Thoracic aorta (tissue), 2 donors: ENCODE measurements at regions not wholly inside any gene's neighbourhood (a gene's known extent, or its start where the extent isn't known, plus 50 kb on each side); places are given as distances from the start of the nearest gene placed in this dataset.

ENCODE experiments used
- ATAC-seq: fragments of 150-250 bp; one replicate; pipeline ENCODE4 v1.8.0; 2017; ENCODE audit warnings: low read depth; ENCODE audit not compliant: insufficient number of reproducible peaks, low FRiP score
- DNase-seq: peaks from one replicate; pipeline ENCODE4 v3.0.0-alpha.2; 2020; ENCODE audit warnings: low spot score
- H3K27ac ChIP-seq, 2 donors: fragments of 200-600 bp; sonication (generic); 1 replicate in 1 of 2; 2 replicates in 1 of 2; pipeline ENCODE4 v1.5.1; 2016; ENCODE audit warnings: mild to moderate bottlenecking in 2 of 2, moderate library complexity in 2 of 2
- H3K27me3 ChIP-seq: fragments of 200-600 bp; sonication (generic); replicated peaks from 2 replicates; pipeline ENCODE4 v1.6.0; 2016; ENCODE audit warnings: mild to moderate bottlenecking; ENCODE audit not compliant: insufficient read depth
- H3K36me3 ChIP-seq: fragments of 200-600 bp; sonication (generic); one replicate; pipeline ENCODE4 v1.5.1; 2016
- H3K4me1 ChIP-seq, 2 donors: fragments of 200-600 bp; sonication (generic); 1 replicate in 1 of 2; 2 replicates in 1 of 2; pipeline versions ENCODE4 v1.5.1 to v1.6.0; 2016; ENCODE audit warnings: low read depth in 2 of 2, mild to moderate bottlenecking in 1 of 2; ENCODE audit not compliant: control insufficient read depth in 1 of 2
- H3K4me3 ChIP-seq: fragments of 200-600 bp; sonication (generic); 2 replicates; pipeline ENCODE4 v1.5.1; 2016; ENCODE audit warnings: mild to moderate bottlenecking
- H3K9me3 ChIP-seq: fragments of 200-600 bp; sonication (generic); 2 replicates; pipeline ENCODE4 v1.5.1; 2016
- TF ChIP-seq, protein P1 (sequence below): fragments of 200-600 bp; sonication (generic); IDR thresholded peaks from one replicate; pipeline ENCODE4 v1.5.1; 2019; ENCODE audit warnings: antibody characterized with exemption

DNA sequence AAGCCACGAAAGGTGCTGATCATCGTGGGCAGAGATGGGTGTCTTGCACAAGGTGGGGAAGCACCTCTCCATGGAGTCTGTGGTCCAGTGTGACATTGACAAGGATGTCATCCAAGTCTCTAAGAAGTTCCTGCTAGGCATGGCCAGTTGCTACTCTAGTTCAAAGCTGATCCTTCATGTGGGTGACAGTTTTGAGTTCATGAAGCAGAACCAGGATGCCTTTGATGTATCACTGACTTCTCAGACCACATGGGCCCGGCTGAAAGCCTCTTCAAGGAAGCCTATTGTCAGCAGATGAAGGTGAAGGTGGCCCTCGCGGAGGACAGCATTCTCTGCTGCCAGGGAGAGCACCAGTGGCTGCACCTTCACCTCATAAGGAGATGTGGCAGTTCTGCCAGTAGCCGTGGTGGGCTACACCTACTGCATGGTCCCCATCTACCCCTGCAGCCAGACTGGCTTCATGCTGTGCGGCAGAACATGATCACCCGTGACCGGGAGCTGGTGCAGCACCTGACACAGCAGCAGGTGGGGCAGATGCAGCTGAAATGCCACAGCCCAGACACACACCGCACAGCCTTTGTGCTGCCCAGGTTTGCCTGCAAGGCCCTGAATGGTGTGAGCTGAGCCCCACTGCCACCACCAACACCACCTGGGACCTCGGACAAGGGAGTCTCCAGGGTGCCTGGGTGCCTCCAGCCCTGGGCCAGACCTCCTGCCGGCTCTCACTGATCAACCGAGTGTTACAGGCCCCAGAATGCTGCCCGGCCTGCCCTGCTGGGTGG lies 75.0 kb upstream of the SULF2 start:
- no peaks in the 10 kb centered on the region for H3K27me3 ChIP-seq
- TF ChIP-seq, protein P1, sequence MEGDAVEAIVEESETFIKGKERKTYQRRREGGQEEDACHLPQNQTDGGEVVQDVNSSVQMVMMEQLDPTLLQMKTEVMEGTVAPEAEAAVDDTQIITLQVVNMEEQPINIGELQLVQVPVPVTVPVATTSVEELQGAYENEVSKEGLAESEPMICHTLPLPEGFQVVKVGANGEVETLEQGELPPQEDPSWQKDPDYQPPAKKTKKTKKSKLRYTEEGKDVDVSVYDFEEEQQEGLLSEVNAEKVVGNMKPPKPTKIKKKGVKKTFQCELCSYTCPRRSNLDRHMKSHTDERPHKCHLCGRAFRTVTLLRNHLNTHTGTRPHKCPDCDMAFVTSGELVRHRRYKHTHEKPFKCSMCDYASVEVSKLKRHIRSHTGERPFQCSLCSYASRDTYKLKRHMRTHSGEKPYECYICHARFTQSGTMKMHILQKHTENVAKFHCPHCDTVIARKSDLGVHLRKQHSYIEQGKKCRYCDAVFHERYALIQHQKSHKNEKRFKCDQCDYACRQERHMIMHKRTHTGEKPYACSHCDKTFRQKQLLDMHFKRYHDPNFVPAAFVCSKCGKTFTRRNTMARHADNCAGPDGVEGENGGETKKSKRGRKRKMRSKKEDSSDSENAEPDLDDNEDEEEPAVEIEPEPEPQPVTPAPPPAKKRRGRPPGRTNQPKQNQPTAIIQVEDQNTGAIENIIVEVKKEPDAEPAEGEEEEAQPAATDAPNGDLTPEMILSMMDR: no peak
- H3K4me3 ChIP-seq: no peak overlapping the region
- peaks cover 4 to 26% of the 10 kb centered on the region in 2 donors for H3K4me1 ChIP-seq
- DNase-seq: no peak
- no peak for ATAC-seq
- no peak overlapping the region for H3K27ac ChIP-seq
- H3K36me3 ChIP-seq: no peaks in the 10 kb centered on the region
- no peaks in the 10 kb centered on the region for H3K9me3 ChIP-seq

DNA sequence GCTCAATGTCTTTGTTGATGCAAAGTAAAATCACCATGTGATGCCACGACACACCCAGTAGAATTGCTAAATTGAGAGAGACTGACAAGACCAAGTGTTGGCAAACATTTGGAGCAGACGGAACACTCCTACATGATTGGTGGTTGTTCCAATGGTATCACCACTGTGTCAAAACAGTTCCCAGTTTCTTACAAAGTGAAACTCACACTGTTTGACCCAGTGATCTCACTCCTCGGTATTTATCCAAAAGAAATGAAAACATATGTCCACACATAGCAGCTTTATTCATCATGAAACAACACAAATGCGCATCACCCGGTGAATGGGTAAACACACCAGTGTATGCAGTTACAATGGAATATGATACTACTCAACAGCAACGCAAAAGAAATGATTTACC lies 74.0 kb upstream of the SULF2 start:
- H3K27ac ChIP-seq: no peak overlapping the region
- DNase-seq (no peak), ATAC-seq (no peak)
- peaks cover 4 to 26% of the 10 kb centered on the region in 2 donors for H3K4me1 ChIP-seq
- no peaks in the 10 kb centered on the region for H3K27me3 ChIP-seq
- TF ChIP-seq, protein P1: no peak
- H3K4me3 ChIP-seq: no peak overlapping the region
- no peaks in the 10 kb centered on the region for H3K9me3 ChIP-seq
- H3K36me3 ChIP-seq: no peaks in the 10 kb centered on the region

DNA sequence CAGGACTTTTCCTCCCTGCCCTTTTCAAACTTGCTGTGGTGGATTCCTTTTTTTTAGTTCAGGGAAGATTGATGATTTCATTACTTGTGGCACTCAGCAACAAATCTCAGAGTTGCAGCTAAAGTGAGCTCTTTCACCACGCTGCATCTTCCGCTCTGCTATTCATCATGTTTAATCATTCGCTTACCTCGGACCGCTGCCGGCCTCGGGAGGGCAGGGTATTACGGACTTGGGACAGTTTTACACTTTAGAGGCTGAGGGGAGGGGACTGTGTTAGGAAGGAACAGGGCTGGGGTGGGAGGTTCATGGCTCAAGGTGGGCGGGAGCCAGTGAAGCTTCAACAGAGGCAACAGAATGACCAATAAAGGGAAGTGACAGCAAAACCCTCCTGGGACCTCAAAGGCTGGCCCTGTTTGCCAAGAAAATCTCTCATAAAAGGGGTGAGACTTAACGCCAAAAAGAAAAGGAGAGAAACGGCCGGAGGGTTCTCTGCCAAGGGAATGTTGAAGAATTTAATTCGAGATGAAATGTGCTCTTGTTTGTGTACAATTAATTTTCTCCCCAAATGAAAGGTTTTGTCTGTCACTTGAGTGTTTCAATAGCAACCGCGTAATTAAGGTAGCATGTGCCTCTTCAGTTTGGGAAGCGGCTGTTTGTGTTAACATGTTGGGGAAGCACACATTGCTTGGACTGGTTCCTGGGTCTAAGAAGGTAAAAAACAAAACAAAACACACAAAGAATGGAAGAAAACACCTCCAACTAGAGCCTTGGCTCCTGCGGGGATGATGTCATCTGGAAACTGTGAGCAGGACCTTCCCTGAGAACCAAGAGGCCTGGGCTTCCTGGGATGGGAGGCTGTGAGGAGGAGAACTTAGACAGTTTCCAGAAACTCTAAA lies 72.5 kb upstream of the SULF2 start:
- Histone ChIP-seq H3K4me1 (peaks cover 4 to 26% of the 10 kb centered on the region in 2 donors), H3K9me3 (no peaks in the 10 kb centered on the region), H3K4me3 (peak overlapping the region; percentile 57), H3K27ac (peak overlapping the region; percentile 77), H3K27me3 (no peaks in the 10 kb centered on the region), H3K36me3 (no peaks in the 10 kb centered on the region)
- TF ChIP-seq, protein P1: no peak
- peak; percentile 19 for DNase-seq
- peak; percentile 79 for ATAC-seq

DNA sequence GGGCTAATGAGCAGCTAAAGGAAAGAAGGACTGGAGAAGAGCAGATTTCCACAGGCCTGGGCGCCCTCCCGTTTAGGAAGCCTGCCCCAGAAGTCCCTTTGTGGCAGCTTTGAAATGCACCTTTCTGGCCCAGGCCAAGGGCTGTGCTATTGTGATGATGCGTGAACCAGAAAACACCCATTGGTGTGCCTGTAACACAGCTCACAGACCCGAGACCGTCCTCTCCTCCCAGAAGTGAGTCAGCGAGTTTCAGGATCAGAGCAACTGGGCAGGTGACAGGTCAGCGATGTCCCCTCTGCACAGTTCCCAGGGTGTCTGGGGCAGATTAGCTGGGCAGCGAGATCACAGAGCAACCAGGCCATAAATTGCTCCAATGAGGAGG lies 71.9 kb upstream of the SULF2 start:
- TF ChIP-seq, protein P1: no peak
- H3K27ac ChIP-seq: peak overlapping the region; percentile 77
- DNase-seq: no peak
- no peaks in the 10 kb centered on the region for H3K9me3 ChIP-seq
- ATAC-seq: no peak
- no peaks in the 10 kb centered on the region for H3K27me3 ChIP-seq
- peak overlapping the region; percentile 57 for H3K4me3 ChIP-seq
- H3K36me3 ChIP-seq: no peaks in the 10 kb centered on the region
- H3K4me1 ChIP-seq: peaks cover 4 to 26% of the 10 kb centered on the region in 2 donors

DNA sequence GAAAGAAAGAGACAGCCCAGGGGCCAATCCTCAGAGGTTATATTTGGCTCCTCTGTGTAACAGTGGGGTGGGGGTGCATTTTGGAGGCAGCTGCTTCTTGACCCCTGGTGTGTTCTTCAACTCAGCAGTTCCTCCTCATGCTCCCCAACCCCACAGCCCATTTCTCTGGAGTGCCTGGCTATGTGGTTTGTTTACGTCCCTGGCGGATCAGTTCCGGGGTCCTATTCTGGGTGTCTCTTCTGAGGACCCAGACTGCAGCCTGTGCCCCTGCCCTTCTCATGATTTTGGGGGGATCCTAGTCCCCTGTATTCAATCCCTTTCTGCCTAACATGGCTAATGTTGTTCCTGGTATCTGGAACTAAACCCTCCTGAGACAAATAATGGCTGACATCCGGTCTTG lies 70.5 kb upstream of the SULF2 start:
- Histone ChIP-seq H3K9me3 (no peaks in the 10 kb centered on the region), H3K4me1 (peaks cover 4 to 26% of the 10 kb centered on the region in 2 donors), H3K27me3 (no peaks in the 10 kb centered on the region), H3K36me3 (no peaks in the 10 kb centered on the region), H3K27ac (no peak overlapping the region), H3K4me3 (no peak overlapping the region)
- DNase-seq: no peak
- ATAC-seq: no peak
- TF ChIP-seq, protein P1: no peak
